ENCODE measurements at regions not wholly inside any gene's neighbourhood (a gene's known extent, or its start where the extent isn't known, plus 50 kb on each side); places are given as distances from the start of the nearest gene placed in this dataset.

GRCh38 chr1:239686386-239686785 lies 300.0 kb downstream of the CHRM3 start:
- no peak for DNase-seq

GRCh38 chr1:239696317-239696716 lies 309.9 kb downstream of the CHRM3 start:
- no peak for DNase-seq

- DNase-seq: no peak
Measured at GRCh38 chr1:239700667-239701066, 314.3 kb downstream of the CHRM3 start.

- no peak for DNase-seq
Measured at GRCh38 chr1:239703075-239703474, 316.7 kb downstream of the CHRM3 start.

- DNase-seq: no peak
Measured at GRCh38 chr1:239706245-239706892, 320.0 kb downstream of the CHRM3 start.

GRCh38 chr1:239707615-239708014 lies 321.2 kb downstream of the CHRM3 start:
- DNase-seq: no peak

GRCh38 chr1:239708622-239709021 lies 322.3 kb downstream of the CHRM3 start:
- DNase-seq: no peak

- no peak for DNase-seq
Measured at GRCh38 chr1:239711768-239712167, 325.4 kb downstream of the CHRM3 start.

GRCh38 chr1:239717097-239717917 lies 330.9 kb downstream of the CHRM3 start:
- DNase-seq: peak in 1 of 2 donors; percentile 24

GRCh38 chr1:239717918-239718184 lies 331.5 kb downstream of the CHRM3 start:
- no peak for DNase-seq

GRCh38 chr1:239718571-239718970 lies 332.2 kb downstream of the CHRM3 start:
- no peak for DNase-seq

GRCh38 chr1:239718997-239719628 lies 332.7 kb downstream of the CHRM3 start:
- DNase-seq: peak in 1 of 2 donors; percentile 51

GRCh38 chr1:239719642-239720258 lies 333.4 kb downstream of the CHRM3 start:
- peak; percentile 43 to 64 for DNase-seq

GRCh38 chr1:239722035-239722434 lies 335.7 kb downstream of the CHRM3 start:
- DNase-seq: no peak

- no peak for DNase-seq
Measured at GRCh38 chr1:239723776-239724367, 337.5 kb downstream of the CHRM3 start.

GRCh38 chr1:239725371-239725770 lies 339.0 kb downstream of the CHRM3 start:
- DNase-seq: no peak

- no peak for DNase-seq
Measured at GRCh38 chr1:239725933-239726332, 339.6 kb downstream of the CHRM3 start.

- no peak for DNase-seq
Measured at GRCh38 chr1:239730378-239730777, 344.0 kb downstream of the CHRM3 start.

GRCh38 chr1:239731082-239731748 lies 344.8 kb downstream of the CHRM3 start:
- DNase-seq: no peak

- DNase-seq: no peak
Measured at GRCh38 chr1:239732770-239733169, 346.4 kb downstream of the CHRM3 start.

GRCh38 chr1:239733995-239734394 lies 347.6 kb downstream of the CHRM3 start:
- DNase-seq: no peak

- DNase-seq: no peak
Measured at GRCh38 chr1:239735111-239735510, 348.7 kb downstream of the CHRM3 start.

GRCh38 chr1:239736479-239736878 lies 350.1 kb downstream of the CHRM3 start:
- no peak for DNase-seq

Data from CD4-positive, alpha-beta T cell treated with Interleukin-1 beta for 1 hour (primary cell).